ENCODE measurements at regions not wholly inside any gene's neighbourhood (a gene's known extent, or its start where the extent isn't known, plus 50 kb on each side); places are given as distances from the start of the nearest gene placed in this dataset.

DNA sequence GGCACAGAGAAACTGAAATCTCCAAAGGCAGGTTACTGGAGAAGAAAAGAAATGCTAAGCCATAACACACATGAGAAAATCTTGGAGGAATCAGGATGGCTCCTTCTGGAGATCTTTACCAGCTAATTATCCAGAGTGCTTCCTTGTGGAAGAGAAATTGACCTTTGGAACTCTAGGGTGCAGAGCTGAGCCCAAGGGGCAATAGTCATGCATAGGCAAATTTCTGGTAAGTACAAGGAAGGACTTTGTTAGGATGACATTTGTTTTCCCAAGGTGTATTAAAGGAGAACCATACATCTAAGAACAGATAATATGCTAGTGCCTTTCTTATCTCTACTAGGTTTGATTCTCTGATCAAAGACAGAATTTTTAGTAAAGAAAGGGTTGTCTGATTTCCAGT, 670.6 kb downstream of the DHX35 start (continued):
- TF ChIP-seq, protein P1, sequence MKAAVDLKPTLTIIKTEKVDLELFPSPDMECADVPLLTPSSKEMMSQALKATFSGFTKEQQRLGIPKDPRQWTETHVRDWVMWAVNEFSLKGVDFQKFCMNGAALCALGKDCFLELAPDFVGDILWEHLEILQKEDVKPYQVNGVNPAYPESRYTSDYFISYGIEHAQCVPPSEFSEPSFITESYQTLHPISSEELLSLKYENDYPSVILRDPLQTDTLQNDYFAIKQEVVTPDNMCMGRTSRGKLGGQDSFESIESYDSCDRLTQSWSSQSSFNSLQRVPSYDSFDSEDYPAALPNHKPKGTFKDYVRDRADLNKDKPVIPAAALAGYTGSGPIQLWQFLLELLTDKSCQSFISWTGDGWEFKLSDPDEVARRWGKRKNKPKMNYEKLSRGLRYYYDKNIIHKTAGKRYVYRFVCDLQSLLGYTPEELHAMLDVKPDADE (IDR thresholded peaks at IDR 0.05): no peak
- TF ChIP-seq CREB1 (CRISPR knock-in tag; IDR thresholded peaks at IDR 0.05; ENCODE audit: low read depth): no peak

DNA sequence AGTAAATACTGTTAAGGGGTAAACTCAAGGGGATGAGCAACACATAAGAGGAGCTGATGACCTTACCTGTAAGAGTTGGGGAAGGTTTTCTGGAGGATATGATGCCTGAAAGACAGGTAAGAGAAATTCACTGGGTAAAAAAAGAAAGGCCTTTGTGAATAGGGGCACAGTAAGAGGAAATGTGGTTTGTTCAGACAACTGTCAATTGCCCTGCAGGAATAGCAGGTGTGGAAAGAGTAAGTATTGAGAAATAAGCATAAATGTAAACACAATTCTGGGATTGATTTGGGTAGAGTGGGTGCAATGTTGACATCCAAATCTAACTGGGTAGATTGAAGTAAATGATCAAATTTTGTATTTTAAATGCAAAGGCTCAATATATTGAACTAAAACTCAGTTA, 670.0 kb downstream of the DHX35 start:
- H2AFZ ChIP-seq: no peak overlapping the region
- Mint-ChIP-seq H3K4me1 (peaks cover 3% of the 10 kb centered on the region; the same call in 2 of the 3 replicates), H3K36me3 (ENCODE audit: low read depth) (no peaks in the 10 kb centered on the region), H3K4me3 (no peak overlapping the region), H3K27ac (no peak overlapping the region), H3K27me3 (ENCODE audit: insufficient read depth, low read depth, poor library complexity) (peaks cover 2% of the 10 kb centered on the region), H3K9me3 (no peaks in the 10 kb centered on the region; the same call in 2 of the 3 replicates)
- H3K27me3 ChIP-seq (ENCODE audit: insufficient read depth): no peaks in the 10 kb centered on the region
- H3K27ac ChIP-seq (ENCODE audit: low read depth): no peak overlapping the region
- H3K4me3 ChIP-seq: no peak overlapping the region
- DNase-seq (ENCODE audit: low spot score): no peak
- H3K79me2 ChIP-seq (replicated peaks; ENCODE audit: insufficient read depth): no peaks in the 10 kb centered on the region
- H3K36me3 ChIP-seq (ENCODE audit: insufficient read depth): no peaks in the 10 kb centered on the region
- peaks cover 11% of the 10 kb centered on the region for H3K9me2 ChIP-seq (ENCODE audit: insufficient read depth)
- no peak for ATAC-seq
- no peaks in the 10 kb centered on the region for H3K4me1 ChIP-seq (ENCODE audit: insufficient read depth)
- no peaks in the 10 kb centered on the region for H3F3A ChIP-seq (replicated peaks; ENCODE audit: low read depth)
- H3K4me2 ChIP-seq: no peak overlapping the region
- H4K20me1 ChIP-seq (replicated peaks; ENCODE audit: insufficient read depth): no peaks in the 10 kb centered on the region
- no peak for TF ChIP-seq ZNF114 (CRISPR knock-in tag; IDR thresholded peaks at IDR 0.05)
- TF ChIP-seq JUNB (IDR thresholded peaks at IDR 0.05; ENCODE audit: unreplicated experiment): no peak
- no peak for TF ChIP-seq POLR2AphosphoS5 (IDR thresholded peaks at IDR 0.05; ENCODE audit: low read depth)
- TF ChIP-seq, protein P2, sequence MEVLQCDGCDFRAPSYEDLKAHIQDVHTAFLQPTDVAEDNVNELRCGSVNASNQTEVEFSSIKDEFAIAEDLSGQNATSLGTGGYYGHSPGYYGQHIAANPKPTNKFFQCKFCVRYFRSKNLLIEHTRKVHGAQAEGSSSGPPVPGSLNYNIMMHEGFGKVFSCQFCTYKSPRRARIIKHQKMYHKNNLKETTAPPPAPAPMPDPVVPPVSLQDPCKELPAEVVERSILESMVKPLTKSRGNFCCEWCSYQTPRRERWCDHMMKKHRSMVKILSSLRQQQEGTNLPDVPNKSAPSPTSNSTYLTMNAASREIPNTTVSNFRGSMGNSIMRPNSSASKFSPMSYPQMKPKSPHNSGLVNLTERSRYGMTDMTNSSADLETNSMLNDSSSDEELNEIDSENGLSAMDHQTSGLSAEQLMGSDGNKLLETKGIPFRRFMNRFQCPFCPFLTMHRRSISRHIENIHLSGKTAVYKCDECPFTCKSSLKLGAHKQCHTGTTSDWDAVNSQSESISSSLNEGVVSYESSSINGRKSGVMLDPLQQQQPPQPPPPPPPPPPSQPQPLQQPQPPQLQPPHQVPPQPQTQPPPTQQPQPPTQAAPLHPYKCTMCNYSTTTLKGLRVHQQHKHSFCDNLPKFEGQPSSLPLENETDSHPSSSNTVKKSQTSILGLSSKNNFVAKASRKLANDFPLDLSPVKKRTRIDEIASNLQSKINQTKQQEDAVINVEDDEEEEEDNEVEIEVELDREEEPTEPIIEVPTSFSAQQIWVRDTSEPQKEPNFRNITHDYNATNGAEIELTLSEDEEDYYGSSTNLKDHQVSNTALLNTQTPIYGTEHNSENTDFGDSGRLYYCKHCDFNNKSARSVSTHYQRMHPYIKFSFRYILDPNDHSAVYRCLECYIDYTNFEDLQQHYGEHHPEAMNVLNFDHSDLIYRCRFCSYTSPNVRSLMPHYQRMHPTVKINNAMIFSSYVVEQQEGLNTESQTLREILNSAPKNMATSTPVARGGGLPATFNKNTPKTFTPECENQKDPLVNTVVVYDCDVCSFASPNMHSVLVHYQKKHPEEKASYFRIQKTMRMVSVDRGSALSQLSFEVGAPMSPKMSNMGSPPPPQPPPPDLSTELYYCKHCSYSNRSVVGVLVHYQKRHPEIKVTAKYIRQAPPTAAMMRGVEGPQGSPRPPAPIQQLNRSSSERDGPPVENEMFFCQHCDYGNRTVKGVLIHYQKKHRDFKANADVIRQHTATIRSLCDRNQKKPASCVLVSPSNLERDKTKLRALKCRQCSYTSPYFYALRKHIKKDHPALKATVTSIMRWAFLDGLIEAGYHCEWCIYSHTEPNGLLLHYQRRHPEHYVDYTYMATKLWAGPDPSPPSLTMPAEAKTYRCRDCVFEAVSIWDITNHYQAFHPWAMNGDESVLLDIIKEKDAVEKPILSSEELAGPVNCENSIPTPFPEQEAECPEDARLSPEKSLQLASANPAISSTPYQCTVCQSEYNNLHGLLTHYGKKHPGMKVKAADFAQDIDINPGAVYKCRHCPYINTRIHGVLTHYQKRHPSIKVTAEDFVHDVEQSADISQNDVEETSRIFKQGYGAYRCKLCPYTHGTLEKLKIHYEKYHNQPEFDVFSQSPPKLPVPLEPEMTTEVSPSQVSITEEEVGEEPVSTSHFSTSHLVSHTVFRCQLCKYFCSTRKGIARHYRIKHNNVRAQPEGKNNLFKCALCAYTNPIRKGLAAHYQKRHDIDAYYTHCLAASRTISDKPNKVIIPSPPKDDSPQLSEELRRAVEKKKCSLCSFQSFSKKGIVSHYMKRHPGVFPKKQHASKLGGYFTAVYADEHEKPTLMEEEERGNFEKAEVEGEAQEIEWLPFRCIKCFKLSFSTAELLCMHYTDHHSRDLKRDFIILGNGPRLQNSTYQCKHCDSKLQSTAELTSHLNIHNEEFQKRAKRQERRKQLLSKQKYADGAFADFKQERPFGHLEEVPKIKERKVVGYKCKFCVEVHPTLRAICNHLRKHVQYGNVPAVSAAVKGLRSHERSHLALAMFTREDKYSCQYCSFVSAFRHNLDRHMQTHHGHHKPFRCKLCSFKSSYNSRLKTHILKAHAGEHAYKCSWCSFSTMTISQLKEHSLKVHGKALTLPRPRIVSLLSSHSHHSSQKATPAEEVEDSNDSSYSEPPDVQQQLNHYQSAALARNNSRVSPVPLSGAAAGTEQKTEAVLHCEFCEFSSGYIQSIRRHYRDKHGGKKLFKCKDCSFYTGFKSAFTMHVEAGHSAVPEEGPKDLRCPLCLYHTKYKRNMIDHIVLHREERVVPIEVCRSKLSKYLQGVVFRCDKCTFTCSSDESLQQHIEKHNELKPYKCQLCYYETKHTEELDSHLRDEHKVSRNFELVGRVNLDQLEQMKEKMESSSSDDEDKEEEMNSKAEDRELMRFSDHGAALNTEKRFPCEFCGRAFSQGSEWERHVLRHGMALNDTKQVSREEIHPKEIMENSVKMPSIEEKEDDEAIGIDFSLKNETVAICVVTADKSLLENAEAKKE (CRISPR knock-in tag; IDR thresholded peaks at IDR 0.05): no peak
- TF ChIP-seq STAT1 (IDR thresholded peaks at IDR 0.05; ENCODE audit: unreplicated experiment): no peak
- no peak for TF ChIP-seq CREB1 (CRISPR knock-in tag; IDR thresholded peaks at IDR 0.05; ENCODE audit: low read depth)
- TF ChIP-seq EZH2 (IDR thresholded peaks at IDR 0.05; ENCODE audit: low read depth, unreplicated experiment): no peak
- TF ChIP-seq, protein P3, sequence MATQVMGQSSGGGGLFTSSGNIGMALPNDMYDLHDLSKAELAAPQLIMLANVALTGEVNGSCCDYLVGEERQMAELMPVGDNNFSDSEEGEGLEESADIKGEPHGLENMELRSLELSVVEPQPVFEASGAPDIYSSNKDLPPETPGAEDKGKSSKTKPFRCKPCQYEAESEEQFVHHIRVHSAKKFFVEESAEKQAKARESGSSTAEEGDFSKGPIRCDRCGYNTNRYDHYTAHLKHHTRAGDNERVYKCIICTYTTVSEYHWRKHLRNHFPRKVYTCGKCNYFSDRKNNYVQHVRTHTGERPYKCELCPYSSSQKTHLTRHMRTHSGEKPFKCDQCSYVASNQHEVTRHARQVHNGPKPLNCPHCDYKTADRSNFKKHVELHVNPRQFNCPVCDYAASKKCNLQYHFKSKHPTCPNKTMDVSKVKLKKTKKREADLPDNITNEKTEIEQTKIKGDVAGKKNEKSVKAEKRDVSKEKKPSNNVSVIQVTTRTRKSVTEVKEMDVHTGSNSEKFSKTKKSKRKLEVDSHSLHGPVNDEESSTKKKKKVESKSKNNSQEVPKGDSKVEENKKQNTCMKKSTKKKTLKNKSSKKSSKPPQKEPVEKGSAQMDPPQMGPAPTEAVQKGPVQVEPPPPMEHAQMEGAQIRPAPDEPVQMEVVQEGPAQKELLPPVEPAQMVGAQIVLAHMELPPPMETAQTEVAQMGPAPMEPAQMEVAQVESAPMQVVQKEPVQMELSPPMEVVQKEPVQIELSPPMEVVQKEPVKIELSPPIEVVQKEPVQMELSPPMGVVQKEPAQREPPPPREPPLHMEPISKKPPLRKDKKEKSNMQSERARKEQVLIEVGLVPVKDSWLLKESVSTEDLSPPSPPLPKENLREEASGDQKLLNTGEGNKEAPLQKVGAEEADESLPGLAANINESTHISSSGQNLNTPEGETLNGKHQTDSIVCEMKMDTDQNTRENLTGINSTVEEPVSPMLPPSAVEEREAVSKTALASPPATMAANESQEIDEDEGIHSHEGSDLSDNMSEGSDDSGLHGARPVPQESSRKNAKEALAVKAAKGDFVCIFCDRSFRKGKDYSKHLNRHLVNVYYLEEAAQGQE (IDR thresholded peaks at IDR 0.05; ENCODE audit: unreplicated experiment): no peak
- no peak for TF ChIP-seq ZNF331 (CRISPR knock-in tag; IDR thresholded peaks at IDR 0.05; ENCODE audit: low read depth)
- TF ChIP-seq, protein P4, sequence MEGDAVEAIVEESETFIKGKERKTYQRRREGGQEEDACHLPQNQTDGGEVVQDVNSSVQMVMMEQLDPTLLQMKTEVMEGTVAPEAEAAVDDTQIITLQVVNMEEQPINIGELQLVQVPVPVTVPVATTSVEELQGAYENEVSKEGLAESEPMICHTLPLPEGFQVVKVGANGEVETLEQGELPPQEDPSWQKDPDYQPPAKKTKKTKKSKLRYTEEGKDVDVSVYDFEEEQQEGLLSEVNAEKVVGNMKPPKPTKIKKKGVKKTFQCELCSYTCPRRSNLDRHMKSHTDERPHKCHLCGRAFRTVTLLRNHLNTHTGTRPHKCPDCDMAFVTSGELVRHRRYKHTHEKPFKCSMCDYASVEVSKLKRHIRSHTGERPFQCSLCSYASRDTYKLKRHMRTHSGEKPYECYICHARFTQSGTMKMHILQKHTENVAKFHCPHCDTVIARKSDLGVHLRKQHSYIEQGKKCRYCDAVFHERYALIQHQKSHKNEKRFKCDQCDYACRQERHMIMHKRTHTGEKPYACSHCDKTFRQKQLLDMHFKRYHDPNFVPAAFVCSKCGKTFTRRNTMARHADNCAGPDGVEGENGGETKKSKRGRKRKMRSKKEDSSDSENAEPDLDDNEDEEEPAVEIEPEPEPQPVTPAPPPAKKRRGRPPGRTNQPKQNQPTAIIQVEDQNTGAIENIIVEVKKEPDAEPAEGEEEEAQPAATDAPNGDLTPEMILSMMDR (conservative IDR thresholded peaks at IDR 0.05; ENCODE audit: low read depth in 2 of 2): no peak
- TF ChIP-seq, protein P1 (IDR thresholded peaks at IDR 0.05): no peak
- TF ChIP-seq EZH2phosphoT487 (IDR thresholded peaks at IDR 0.05; ENCODE audit: unreplicated experiment): no peak
